ENCODE measurements at regions not wholly inside any gene's neighbourhood (a gene's known extent, or its start where the extent isn't known, plus 50 kb on each side); places are given as distances from the start of the nearest gene placed in this dataset.

DNA sequence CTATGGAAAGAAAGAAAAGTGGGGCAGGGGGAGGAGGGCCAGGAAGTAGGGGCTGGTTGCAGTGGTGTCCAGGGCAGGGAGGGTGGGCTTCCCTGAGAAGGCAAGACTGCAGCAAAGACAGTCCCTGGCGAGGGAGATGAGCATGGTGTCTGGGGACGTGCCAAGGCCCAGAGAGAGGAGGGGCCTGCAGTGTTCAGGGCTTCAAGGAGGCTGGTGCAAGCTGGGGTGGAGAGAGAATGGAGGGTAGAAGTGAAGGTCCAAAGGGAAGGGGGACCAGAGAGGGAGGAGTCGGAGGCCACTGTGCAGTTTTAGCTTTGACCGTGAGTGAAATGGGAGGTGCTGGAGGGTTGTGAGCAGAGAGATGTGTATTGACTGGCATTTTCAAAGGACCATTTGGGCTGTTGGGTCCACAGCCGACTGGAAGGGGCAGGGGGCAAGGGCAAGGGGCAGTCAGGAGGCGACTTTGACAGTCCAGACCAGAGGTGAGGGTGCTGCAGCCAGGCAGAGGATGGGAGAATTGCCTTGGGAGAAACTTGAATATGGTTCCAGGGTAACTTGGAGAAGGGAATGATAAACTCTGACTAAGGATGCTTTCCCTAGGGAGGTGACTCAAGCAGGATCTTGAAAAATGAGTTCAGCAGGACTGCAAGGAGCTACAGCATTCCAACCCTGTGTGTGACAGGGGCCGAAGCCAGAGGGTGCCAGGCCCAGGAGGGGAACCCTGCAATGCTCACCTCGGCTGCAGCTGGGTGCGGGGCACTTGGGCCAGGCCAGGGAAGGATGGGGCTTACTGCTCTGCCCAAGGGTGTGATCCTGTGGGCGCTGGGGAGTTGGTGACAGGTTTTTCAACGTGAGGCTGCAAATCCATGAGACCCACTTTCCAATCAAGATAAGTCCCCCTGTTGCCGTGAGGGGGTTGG is 177.1 kb upstream of the HAAO start:
- DNase-seq: no peak

DNA sequence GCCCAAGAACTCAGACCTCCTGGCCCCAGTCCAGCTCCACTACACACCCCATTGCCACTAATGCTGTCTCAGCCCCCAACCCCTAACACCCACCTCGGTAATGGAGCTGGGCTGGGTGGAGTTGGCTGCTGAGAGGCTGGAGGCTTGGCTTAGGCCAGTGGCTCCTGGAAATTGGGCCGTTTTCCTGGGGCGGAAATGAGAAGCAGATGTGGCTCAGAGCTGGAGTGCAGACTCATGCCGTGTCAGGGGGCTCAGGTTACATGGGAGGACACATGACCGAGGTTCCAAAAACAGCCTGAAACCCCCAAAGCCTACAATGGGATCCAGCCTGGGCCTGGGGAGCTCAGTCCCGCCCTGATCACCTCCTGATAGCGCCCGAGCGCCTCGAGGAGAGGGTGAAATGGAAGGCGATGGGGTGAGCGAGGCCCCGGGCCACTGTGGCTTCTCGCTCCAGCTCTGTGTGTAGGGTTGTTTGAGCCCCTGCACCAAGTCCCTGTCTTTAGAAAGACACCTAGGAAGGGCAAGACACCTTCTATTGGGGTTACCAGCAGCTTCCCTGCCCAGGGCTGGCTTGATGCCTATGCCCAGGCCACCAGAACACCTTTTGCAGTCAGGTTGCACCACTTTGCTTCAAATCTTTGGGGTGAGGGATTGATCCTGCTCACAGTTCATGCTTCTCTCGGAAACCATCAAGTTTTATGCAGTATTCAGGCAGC is 175.7 kb upstream of the HAAO start:
- DNase-seq: no peak

DNA sequence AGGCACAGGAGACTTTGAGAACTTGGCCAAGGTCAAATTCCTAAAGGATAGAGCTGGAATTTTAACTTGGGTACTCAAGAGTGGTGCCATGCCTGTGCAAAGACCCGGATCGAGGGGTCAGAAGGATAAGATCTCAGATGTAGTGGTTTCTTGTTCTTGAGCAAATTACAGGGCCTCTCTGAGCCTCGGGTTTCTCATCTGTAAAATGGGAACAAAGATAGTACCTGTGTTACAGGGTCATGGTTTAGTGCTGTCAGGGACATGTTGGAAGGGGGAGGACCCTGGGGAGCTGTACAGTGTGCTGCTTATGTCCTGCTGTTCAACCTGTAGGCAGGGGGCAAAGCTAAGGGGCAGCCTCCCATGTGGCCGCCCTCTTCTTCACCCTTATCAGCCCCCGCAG is 173.5 kb upstream of the HAAO start:
- DNase-seq: no peak

DNA sequence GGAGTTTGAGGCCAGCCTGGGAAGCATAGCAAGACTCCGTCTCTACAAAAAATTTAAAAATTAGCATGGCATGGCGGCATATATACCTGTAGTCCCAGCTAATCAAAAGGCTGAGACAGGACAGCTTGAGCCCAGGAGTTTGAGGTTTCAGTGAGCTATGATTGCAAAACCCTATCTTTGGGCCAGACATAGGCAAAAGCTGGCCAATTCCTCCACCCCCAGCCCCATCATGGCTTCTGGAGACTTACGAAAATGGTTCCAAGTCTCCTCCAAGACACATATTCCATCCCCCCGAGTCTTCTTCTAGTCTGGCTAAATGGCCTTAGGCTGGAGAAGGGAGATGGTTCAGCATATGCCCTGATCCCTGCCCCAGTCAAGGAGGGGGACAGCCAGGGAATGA is 172.8 kb upstream of the HAAO start:
- DNase-seq: no peak

DNA sequence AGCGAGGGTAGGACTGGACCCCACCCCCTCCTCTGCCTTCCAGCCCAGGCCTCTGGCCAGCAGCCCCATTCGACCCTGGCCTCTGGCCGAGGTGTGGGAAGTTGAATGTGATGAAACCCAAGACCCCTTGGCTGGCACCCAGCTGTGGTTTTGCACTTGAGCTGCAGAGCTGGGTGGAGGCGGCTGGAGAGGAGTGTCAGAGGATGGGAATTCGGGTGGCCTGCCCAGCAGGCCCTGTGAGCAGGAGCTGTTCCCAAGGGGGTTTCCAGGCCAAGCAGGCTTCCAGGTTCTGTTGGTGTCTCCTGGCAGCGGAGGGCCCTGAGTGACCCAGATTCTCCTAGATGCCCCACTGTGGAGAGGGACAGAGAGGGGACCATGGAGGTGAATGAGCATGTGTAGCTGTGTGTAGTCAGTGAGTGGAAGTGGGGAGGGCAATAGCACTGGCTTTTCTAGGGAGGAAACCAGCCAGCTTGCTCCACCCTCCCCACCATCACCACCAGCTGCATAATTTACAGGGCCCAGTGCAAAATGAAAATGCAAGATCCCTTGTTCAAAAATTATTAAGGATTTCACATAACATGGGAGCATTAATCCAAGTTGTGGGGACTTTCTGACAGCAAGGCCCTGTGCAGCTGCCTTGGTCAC is 172.2 kb upstream of the HAAO start:
- DNase-seq: no peak

DNA sequence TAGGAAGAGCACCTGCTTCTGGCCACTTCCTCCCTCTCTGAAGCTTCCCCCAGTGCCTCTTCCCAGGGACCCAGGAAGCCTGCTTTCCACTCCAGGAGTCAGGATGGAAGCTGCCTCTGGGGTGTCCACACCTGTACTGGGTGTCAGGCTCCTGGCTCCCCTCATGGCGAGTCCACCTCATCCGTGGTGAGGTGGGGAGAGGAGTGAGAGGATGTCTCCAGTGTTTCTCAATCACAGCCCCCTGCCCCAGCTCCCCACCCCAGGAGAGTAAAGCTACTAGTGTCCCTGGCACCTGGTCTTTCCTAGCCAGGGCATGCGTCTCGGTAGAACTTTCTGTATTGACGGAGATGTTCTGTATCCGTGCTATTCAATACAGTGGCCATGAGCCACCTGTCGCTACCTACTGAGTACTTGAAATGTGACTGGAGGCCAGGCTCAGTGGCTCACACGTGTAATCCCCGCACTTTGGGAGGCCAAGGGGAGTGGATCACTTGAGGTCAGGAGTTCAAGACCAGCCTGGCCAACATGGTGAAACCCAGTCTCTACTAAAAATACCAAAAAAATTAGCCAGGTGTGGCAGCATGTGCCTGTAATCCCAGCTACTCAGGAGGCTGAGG is 171.2 kb upstream of the HAAO start:
- DNase-seq: no peak

DNA sequence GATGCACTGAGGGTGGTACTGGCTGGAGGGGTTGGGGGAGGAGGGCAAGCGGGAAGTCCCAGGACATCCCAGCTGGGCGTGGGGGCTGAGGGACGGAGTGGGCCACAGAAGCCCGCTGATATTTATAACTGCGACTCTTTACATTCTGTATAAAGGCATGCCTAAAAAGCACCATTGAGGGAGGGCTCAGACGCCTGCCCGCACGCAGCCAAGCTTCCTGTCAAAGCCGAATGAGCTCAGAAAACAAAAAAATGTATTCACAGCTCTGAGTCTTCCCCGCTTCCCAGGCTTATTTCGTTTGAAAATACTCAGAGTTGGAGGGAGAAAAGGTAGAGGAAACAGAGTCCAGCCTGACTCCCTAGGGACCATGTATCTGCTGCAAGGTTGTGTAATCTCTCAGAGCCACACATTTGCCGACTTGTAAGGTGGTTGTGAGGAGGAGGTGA is 170.1 kb upstream of the HAAO start:
- no peak for DNase-seq

DNA sequence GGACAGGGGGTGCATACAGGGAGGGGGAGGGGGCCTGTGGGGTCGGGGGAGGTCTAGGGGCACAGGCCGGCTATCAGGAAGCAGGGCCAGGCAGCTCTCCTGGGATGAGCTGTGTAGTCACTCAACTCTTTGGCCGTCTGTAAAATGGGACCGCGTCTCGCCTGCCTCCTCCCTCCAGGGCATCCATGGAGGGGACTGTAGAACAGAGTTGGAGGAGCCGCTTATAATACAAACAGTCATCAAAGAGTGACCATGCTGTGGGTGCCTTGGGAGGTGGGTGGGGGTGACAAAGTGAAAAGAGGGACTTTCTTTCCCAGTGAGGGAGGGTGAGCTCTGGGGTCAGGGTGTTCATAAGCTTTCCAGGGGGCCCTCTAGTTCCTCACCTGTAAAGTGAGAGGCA is 169.6 kb upstream of the HAAO start:
- DNase-seq: no peak

DNA sequence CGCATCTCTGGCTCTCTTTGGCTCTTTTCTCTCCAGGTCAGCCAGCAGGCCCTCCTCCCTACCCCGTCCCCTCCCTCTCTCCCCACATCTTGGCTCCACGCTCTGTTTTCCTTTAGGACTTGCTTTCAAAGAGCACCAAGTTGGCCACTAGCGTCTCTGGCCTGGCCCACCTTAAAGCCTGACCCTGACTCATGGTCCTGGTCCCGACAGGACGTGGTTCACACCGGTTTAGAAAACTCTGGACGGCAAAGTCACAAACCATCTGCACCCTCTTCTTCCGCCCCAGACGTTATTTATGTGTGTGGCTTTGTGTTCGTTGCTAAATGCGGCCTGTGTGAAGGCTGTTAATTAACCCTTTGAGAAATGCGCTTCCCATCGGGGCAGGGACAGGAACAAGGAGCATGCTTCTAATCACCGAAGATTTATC is 169.0 kb upstream of the HAAO start:
- no peak for DNase-seq

DNA sequence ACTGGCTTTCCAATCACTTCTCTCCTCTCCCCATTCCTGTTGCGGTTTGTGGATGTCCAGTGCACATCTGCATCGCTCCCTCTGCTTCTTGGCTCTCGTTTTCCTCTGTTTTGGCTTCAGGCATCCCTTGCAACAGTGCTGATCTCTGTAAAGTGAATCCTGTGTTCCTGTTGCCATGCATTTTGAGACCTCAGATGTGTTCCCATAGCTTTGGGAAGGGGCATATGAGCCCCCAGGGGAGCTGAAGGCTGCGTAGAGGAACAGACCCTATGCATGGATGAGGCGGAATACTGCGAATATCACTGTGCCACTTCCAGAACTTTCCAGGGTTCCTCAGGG is 168.4 kb upstream of the HAAO start:
- DNase-seq: no peak

DNA sequence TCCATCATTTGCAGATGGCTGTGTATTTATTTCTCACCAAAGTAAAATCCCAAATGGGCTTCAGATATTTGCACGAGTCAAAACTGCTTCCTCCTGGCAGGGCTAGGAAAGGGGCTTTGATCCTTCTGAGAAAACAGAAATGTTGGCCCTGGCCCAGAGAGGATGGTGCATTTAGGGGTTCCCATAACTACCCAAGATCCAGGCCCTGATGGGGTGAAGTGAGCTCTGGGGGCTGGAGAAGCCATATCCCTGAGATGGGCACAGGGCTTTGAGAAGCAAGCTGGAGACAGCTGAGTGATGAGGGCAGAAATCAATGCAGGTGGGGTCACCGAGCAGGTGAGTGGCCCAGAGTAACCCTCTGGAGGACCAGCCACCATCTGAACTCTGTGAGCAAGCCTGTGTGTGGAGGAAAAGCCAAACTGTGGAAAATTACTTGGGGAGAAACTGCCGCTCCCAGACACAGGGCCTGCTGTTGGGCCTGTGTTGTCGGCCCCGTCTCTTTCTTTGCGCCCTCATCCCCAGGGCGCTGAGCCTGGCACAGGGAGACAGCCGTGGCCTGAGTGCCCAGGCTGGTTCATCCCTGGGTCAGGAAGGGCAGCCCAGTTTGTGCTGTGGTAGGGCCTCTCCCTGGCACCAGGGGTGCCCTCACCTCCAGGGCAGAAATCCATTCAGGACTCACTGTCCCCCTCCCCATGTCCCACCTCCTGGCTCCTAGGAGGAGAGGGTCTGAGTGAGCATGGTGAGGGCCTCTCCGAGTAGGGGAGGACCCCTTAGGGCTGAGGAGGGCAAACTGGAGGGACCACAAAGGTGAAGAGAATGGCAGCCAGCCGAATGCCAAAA is 167.8 kb upstream of the HAAO start:
- no peak for DNase-seq

DNA sequence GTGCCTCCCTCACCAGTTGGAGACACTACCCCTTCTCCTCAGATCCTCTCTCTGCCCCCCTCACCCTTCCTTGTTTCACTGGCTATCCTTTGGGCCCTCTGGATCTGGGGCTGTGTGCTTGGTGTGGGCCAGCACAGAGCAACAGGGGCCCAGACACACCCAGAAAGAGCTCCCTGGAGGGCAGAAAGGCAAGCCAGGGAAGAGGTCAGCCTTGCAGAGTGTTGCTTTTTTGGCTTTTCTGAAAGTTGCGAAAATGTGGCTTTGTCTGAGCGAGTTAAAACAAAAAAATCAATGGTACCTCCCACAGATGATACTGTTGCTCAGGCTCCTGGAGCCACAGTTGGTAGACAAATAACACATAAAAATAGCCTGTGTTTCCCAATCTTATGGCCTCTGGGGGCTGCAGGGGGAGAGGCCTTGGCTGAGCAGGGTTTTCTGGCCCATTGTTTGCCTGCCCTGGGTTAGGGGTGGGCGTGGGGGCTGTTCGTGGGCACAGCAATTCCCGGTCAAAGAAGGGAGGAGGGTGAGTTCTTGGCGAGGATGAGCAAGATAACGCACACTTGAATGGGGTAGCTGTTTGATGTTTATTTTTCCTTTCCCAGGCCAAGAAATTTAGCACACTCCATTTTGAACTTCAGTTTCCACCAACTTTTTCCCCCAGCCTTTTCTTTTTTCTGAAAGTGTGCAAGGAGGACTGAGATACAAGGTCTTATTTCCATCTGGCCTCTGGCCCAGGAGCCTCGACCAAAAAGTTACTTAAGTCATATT is 167.0 kb upstream of the HAAO start:
- DNase-seq: no peak

DNA sequence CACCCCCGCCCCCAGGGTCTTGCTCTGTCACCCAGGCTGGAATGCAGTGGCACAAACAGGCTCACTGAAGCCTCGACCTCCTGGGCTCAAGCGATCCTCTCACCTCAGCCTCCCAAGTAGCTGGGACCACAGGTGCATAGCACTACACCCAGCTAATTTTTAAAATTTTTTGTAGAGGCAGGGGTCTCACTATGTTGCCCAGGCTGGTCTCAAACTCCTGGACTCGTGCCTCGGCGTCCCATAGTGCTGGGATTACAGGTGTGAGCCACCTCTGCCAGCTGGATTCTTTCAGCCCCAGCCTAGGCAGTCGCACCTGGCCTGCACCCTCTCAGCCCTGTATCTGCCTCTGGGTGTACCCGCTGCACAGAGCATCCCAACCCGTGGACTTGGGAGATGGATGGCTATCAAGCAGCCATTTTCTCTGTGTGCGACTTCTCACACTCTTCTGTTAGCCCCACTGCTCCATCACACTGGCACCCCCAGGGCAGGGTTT is 166.4 kb upstream of the HAAO start:
- no peak for DNase-seq

DNA sequence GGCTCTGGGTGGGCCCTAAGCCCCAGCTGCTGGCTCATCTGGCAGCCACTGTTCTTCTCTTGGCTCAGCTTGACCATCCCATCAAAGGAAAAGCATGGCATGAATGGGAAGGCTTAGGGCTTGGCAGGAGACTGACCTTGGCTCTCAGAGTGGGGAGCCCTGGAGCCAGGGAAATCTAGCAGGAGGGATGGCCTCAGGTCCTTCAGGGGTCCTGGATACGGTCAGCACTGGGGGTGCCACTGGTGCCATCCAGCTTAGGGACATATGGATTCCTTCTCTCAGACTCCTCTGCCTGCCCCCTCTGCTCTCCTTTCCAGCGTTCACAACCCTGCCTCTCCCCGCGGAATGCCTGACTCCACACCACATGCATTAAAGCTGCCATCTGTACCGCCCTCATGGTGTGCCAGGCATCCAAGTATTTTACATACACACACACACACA is 165.5 kb upstream of the HAAO start:
- DNase-seq: no peak

DNA sequence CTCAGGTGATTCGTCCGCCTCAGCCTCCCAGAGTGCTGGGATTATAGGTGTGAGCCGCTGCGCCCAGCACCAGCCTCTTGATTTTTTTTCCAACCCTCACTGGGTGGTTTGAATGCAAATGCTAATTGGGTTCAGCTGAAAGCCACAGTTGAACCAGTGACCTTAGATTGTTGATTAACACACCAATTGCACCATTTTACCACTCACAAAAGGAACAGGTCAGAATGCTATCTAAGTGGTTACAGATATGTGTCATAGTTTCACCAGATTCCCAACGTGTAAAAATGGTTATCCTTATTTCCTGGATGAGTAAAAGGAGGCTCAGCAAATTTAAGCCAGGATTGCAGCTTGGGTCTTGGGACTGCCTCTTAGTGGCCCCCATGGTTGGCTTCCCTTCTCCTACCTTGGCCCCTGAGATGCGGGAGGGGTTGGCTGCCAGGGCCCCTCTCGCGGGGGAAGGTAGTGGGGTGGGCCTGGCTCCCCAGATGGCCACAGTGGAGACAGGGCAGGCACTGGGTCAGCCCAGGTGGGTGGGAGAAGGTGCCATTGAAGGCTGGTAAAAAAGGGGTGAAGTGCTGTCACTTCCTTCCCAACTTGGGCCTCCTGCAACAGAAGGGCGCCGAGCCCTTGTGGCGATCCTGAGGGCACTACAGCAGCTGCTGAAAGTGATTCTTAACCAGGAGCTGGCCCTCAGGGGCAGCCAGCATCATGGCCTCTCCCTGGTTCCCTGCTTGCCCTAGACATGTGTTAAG is 164.9 kb upstream of the HAAO start:
- no peak for DNase-seq

DNA sequence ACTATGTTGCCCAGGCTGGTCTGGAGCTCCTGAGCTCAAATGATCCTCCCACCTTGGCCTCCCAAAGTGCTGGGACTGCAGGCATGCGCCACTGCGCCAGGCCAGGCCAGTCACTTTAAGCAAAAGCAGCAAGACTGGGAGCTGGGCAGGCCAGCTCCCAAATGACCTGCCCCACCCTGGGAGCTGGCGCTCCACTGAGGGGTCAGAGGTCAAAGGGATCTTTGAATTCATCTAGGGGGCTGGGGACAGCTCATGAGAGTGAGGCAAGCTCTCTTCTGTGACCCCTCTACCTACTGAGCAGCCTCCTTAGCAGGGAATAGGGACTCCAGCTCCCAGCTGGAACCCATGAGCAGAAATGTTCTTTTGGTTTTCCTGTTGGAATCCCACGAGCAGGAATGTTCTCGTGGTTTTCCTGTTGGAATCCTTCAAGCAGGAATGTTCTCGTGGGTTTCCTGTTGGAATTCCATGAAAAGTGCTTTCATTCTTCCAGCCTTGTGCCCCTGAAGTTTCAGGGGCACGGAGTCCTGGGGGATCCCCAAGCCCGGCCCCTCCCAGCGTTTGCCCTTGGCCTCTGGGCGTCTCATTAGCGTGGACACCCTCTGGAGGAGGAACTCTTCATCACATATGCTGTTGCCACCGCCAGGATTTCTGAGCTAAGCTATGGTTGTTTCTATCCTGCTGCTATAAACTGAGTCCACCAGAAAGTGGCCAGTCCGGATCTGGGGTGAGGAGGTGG is 162.0 kb upstream of the HAAO start:
- DNase-seq: no peak

DNA sequence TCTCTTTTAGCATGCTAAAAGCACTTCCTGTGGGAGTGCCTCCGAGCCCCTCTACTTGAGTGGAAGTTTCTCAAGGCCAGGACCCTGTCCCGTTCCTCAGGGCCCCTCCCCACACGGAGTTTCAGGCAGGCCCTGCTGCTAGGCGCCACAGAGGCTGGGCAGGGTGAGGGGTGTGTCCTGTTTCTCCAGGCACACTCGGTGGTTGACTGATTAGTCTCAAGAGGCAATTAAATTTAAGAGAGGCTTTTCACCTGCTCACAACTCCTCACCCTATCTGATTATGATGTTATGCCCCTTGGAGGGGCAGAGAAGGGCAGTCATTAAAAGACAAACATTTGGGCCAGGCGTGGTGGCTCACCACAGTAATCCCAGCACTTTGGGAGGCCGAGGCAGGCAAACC is 160.8 kb upstream of the HAAO start:
- no peak for DNase-seq

DNA sequence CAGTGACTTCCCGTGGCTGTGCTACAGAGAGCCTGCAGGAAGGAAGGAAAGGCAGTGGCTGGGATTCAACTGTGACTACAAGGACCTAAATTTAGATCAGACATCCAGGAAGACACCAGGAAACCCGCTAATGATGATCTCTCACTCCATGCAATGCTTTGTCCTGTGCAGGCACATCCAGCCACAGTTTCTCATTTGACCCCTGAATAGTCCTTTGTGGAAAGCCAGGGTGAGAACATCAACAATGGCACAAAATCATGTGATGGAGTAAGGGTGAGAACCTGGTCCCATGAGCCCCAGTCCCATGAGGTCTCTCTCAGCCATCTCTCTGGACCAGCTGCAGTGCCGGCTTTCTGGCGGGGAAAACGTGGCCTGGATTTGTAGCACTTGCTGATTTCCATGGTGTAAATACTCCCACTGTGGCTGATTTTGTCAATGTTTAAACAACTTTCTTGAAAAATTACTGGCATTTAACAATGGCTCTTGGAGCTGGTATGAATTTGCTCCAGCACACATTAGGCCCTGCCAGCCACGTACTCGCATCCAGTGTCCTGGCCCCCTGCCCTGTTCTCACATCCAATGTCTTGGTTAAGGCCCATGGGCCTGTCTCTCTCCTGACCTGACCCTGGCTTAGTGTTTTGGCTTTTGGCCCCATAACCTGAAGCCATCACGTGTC is 159.0 kb upstream of the HAAO start:
- no peak for DNase-seq

DNA sequence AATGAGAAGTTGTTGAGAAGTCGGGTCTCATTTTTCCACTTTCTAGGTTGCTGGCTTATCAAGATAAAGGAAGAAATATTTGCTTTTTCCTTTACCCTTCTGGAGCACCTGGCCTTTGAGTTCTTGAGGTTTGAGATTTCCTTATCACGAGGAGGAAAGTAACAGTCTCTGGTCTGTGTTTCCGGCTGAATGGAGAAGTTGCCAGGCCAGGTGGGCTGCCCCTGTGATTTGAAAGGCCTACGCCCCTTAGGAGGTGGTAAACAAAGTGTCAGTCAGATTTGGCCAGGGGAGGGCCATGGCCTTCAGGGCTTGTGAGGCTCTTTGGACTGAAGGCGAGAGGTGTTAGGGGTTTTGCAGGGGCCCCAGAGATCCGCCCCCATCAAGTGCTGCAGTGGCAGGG is 156.7 kb upstream of the HAAO start:
- no peak for DNase-seq
